NCI-H446 treated with DMSO at 0.1 percent for 48 hours (cell line): ENCODE measurements at regions not wholly inside any gene's neighbourhood (a gene's known extent, or its start where the extent isn't known, plus 50 kb on each side); places are given as distances from the start of the nearest gene placed in this dataset.
A peak's percentile ranks its signal among the peaks of the same experiment; 100 is the strongest.
"Not testable (repeated sequence)": the region's sequence is repeated elsewhere in the genome, so short reads cannot be mapped to it uniquely, and the experiment has no call there.

Experiments used
- DNase-seq: peaks from one replicate; lab custom pipeline; 2025; lab: John Stamatoyannopoulos, UW

GRCh38 chr10:33609546-33609945 lies 275.1 kb upstream of the NRP1 start:
- DNase-seq: no peak

GRCh38 chr10:33602278-33602677 lies 267.8 kb upstream of the NRP1 start:
- DNase-seq: no peak

GRCh38 chr10:33600381-33600780 lies 265.9 kb upstream of the NRP1 start:
- no peak for DNase-seq

GRCh38 chr10:33596422-33596821 lies 262.0 kb upstream of the NRP1 start:
- DNase-seq: no peak

GRCh38 chr10:33594475-33594874 lies 260.0 kb upstream of the NRP1 start:
- DNase-seq: no peak

- DNase-seq: no peak
These were observed 254.6 kb upstream of the NRP1 start for GRCh38 chr10:33588974-33589600.

GRCh38 chr10:33584596-33584995 lies 250.1 kb upstream of the NRP1 start:
- not testable (repeated sequence) for DNase-seq

- DNase-seq: no peak
These were observed 245.5 kb upstream of the NRP1 start for GRCh38 chr10:33579996-33580395.

GRCh38 chr10:33573606-33574005 lies 239.1 kb upstream of the NRP1 start:
- no peak for DNase-seq

GRCh38 chr10:33571616-33572015 lies 237.1 kb upstream of the NRP1 start:
- no peak for DNase-seq

GRCh38 chr10:33570495-33570894 lies 236.0 kb upstream of the NRP1 start:
- DNase-seq: no peak

GRCh38 chr10:33569702-33570101 lies 235.2 kb upstream of the NRP1 start:
- DNase-seq: no peak

- no peak for DNase-seq
These were observed 232.0 kb upstream of the NRP1 start for GRCh38 chr10:33566426-33566825.

- DNase-seq: no peak
These were observed 231.5 kb upstream of the NRP1 start for GRCh38 chr10:33566001-33566400.

GRCh38 chr10:33565231-33565630 lies 230.8 kb upstream of the NRP1 start:
- no peak for DNase-seq

- peak; percentile 13 for DNase-seq
These were observed 224.6 kb upstream of the NRP1 start for GRCh38 chr10:33559105-33559504.

GRCh38 chr10:33557313-33557712 lies 222.8 kb upstream of the NRP1 start:
- DNase-seq: no peak

- no peak for DNase-seq
These were observed 222.2 kb upstream of the NRP1 start for GRCh38 chr10:33556620-33557019.

- no peak for DNase-seq
These were observed 221.6 kb upstream of the NRP1 start for GRCh38 chr10:33556103-33556502.

GRCh38 chr10:33553748-33554571 lies 219.5 kb upstream of the NRP1 start:
- no peak for DNase-seq

- no peak for DNase-seq
These were observed 217.8 kb upstream of the NRP1 start for GRCh38 chr10:33552290-33552689.

GRCh38 chr10:33550811-33551210 lies 216.3 kb upstream of the NRP1 start:
- no peak for DNase-seq

- DNase-seq: no peak
These were observed 213.5 kb upstream of the NRP1 start for GRCh38 chr10:33547976-33548375.

GRCh38 chr10:33546031-33546430 lies 211.6 kb upstream of the NRP1 start:
- DNase-seq: no peak
